GM12892 (cell line): ENCODE measurements at regions not wholly inside any gene's neighbourhood (a gene's known extent, or its start where the extent isn't known, plus 50 kb on each side); places are given as distances from the start of the nearest gene placed in this dataset.

Source experiments
- POLR2A ChIP-seq: IDR thresholded peaks from 2 replicates; pipeline ENCODE4 v1.6.1; 2011; ENCODE audit warnings: low read depth, low read length, control low read depth
- TAF1 ChIP-seq: IDR thresholded peaks from 2 replicates; pipeline ENCODE4 v1.6.1; 2011; ENCODE audit warnings: low read depth, mild to moderate bottlenecking, control low read depth, low read length, borderline replicate concordance

- no peak for TF ChIP-seq POLR2A
- TF ChIP-seq TAF1 = no peak
These were observed 144.5 kb upstream of the NUDT12 start for GRCh38 chr5:103706939-103707682.
